H1 (cell line): ENCODE measurements at regions not wholly inside any gene's neighbourhood (a gene's known extent, or its start where the extent isn't known, plus 50 kb on each side); places are given as distances from the start of the nearest gene placed in this dataset.

Experiments
- CTCF ChIA-PET: fragments of 300-600 bp; sonication (Branson Sonifier 250); formaldehyde crosslinking; loops from one replicate; lab custom pipeline; 2021; ENCODE audit not compliant: partially characterized antibody; lab: Charles Lee
- POLR2A ChIA-PET: fragments of 300-600 bp; sonication (Branson Sonifier 250); formaldehyde crosslinking; loops from one replicate; lab custom pipeline; 2021; ENCODE audit warnings: inconsistent platforms; ENCODE audit not compliant: partially characterized antibody; lab: Charles Lee
- DNase-seq, 2 experiments: peaks; one replicate each; pipeline versions ENCODE4 v3.0.0 to v3.0.0-alpha.2; 2010 to 2022; ENCODE audit warnings: low spot score in 2 of 2, low read depth in 1 of 2, mixed read lengths in 1 of 2
- FAIRE-seq: peaks from 2 replicates; lab custom pipeline; 2011; peaks lifted over from hg19 to GRCh38; lab: Jason Lieb, UNC
- H2AFZ ChIP-seq: 2 replicates; pipeline ENCODE4 v1.8.1; 2012; ENCODE audit warnings: low read length, inconsistent platforms
- H2AK5ac ChIP-seq: 2 replicates; pipeline ENCODE4 v1.6.1; 2013; ENCODE audit warnings: low read depth, low read length
- H2BK120ac ChIP-seq: replicated peaks from 2 replicates; pipeline ENCODE3; 2013; ENCODE audit warnings: low read depth, low read length, inconsistent platforms
- H2BK12ac ChIP-seq: 2 replicates; pipeline ENCODE4 v1.6.1; 2013; ENCODE audit warnings: low read depth, low read length
- H2BK15ac ChIP-seq: 2 replicates; pipeline ENCODE4 v1.6.1; 2013; ENCODE audit warnings: low read length
- H2BK20ac ChIP-seq: 2 replicates; pipeline ENCODE4 v1.6.1; 2013; ENCODE audit warnings: low read length
- H2BK5ac ChIP-seq: 2 replicates; pipeline ENCODE4 v1.6.1; 2013; ENCODE audit warnings: low read depth, low read length
- H3K14ac ChIP-seq: 2 replicates; pipeline ENCODE4 v1.6.1; 2013; ENCODE audit warnings: inconsistent platforms; ENCODE audit not compliant: insufficient read length
- H3K18ac ChIP-seq: 2 replicates; pipeline ENCODE4 v1.6.1; 2013; ENCODE audit warnings: low read length; ENCODE audit errors: extremely low read depth
- H3K23ac ChIP-seq: 2 replicates; pipeline ENCODE4 v1.6.1; 2013; ENCODE audit warnings: inconsistent platforms; ENCODE audit not compliant: insufficient read length
- H3K23me2 ChIP-seq: 2 replicates; pipeline ENCODE4 v1.6.1; 2013; ENCODE audit warnings: low read depth, low read length
- H3K27ac ChIP-seq: 2 replicates; pipeline ENCODE4 v1.6.1; 2011; ENCODE audit warnings: low read depth, low read length, inconsistent platforms
- H3K27me3 ChIP-seq, 4 experiments: replicated peaks in 1 of 4; 1 replicate in 1 of 4; 2 replicates in 3 of 4; pipeline versions ENCODE4 v1.6.1 to v1.8.1; 2011 to 2013; ENCODE audit warnings: low read length in 3 of 4, mild to moderate bottlenecking in 3 of 4, inconsistent platforms in 2 of 4, mixed read lengths in 2 of 4, moderate library complexity in 1 of 4; ENCODE audit not compliant: control insufficient read depth in 3 of 4, insufficient read depth in 3 of 4; ENCODE audit errors: extremely low read depth in 1 of 4
- H3K36me3 ChIP-seq, 4 experiments: 2 replicates each; pipeline versions ENCODE4 v1.6.1 to v1.8.1; 2011 to 2013; ENCODE audit warnings: mild to moderate bottlenecking in 4 of 4, low read length in 3 of 4, moderate library complexity in 2 of 4, control low read depth in 1 of 4, inconsistent platforms in 1 of 4; ENCODE audit not compliant: insufficient read depth in 4 of 4, control insufficient read depth in 2 of 4
- H3K4ac ChIP-seq: replicated peaks from 2 replicates; pipeline ENCODE3; 2013; ENCODE audit warnings: low read length, low read depth, mixed read lengths, inconsistent platforms; ENCODE audit not compliant: insufficient read length
- H3K4me1 ChIP-seq, 4 experiments: replicated peaks in 1 of 4; 1 replicate in 1 of 4; 2 replicates in 3 of 4; pipeline versions ENCODE4 v1.6.1 to v1.8.1; 2011 to 2013; ENCODE audit warnings: low read length in 3 of 4, inconsistent platforms in 2 of 4, mixed read lengths in 1 of 4; ENCODE audit not compliant: insufficient read depth in 4 of 4, control insufficient read depth in 3 of 4
- H3K4me2 ChIP-seq, 2 experiments: 2 replicates each; pipeline versions ENCODE4 v1.6.1 to v1.8.1; 2011 to 2013; ENCODE audit warnings: low read depth in 2 of 2, low read length in 2 of 2, control low read depth in 1 of 2, inconsistent platforms in 1 of 2, mild to moderate bottlenecking in 1 of 2; ENCODE audit not compliant: insufficient read depth in 1 of 2
- H3K4me3 ChIP-seq, 4 experiments: fragments of 200-600, 300-600 bp in 1 of 4; sonication (generic), shearing (Covaris generic), sonication (Bioruptor Twin) in 1 of 4; 2 replicates each; pipeline versions ENCODE4 v1.5.1 to v1.8.1; 2011 to 2016; ENCODE audit warnings: low read length in 4 of 4, low read depth in 3 of 4, control low read depth in 2 of 4, inconsistent platforms in 2 of 4, mild to moderate bottlenecking in 2 of 4, mixed read lengths in 1 of 4, moderate library complexity in 1 of 4; ENCODE audit not compliant: insufficient read depth in 2 of 4; ENCODE audit errors: extremely low read depth in 1 of 4
- H3K56ac ChIP-seq: replicated peaks from 2 replicates; pipeline ENCODE3; 2013; ENCODE audit warnings: low read depth, mild to moderate bottlenecking, mixed read lengths, low read length, inconsistent platforms; ENCODE audit not compliant: insufficient read length
- H3K79me1 ChIP-seq: 2 replicates; pipeline ENCODE4 v1.6.1; 2013; ENCODE audit warnings: low read depth, low read length, control low read depth
- H3K79me2 ChIP-seq, 2 experiments: 2 replicates each; pipeline versions ENCODE4 v1.6.1 to v1.8.1; 2012 to 2013; ENCODE audit warnings: low read length in 2 of 2, mild to moderate bottlenecking in 2 of 2, inconsistent platforms in 1 of 2; ENCODE audit not compliant: insufficient read depth in 2 of 2, control insufficient read depth in 1 of 2
- H3K9ac ChIP-seq, 4 experiments: replicated peaks in 1 of 4; 1 replicate in 1 of 4; 2 replicates in 3 of 4; pipeline versions ENCODE4 v1.6.1 to v1.8.1; 2011 to 2013; ENCODE audit warnings: low read depth in 3 of 4, low read length in 3 of 4, control low read depth in 2 of 4, mild to moderate bottlenecking in 2 of 4, moderate library complexity in 2 of 4, inconsistent platforms in 1 of 4; ENCODE audit errors: extremely low read depth in 1 of 4
- H3K9me3 ChIP-seq, 2 experiments: 2 replicates each; pipeline versions ENCODE4 v1.6.1 to v1.8.1; 2012 to 2013; ENCODE audit warnings: mild to moderate bottlenecking in 2 of 2, moderate library complexity in 2 of 2, control low read depth in 1 of 2, inconsistent platforms in 1 of 2, low read depth in 1 of 2, low read length in 1 of 2, mixed read lengths in 1 of 2; ENCODE audit not compliant: insufficient read depth in 2 of 2
- H4K20me1 ChIP-seq, 2 experiments: replicated peaks in 1 of 2; 2 replicates each; pipeline versions ENCODE3 to v1.8.1; 2011 to 2013; ENCODE audit warnings: inconsistent platforms in 2 of 2, low read length in 2 of 2, mild to moderate bottlenecking in 1 of 2; ENCODE audit not compliant: insufficient read depth in 2 of 2, control insufficient read depth in 1 of 2
- H4K5ac ChIP-seq: 2 replicates; pipeline ENCODE4 v1.6.1; 2013; ENCODE audit warnings: low read length, low read depth, mixed read lengths, inconsistent platforms; ENCODE audit not compliant: insufficient read length
- H4K8ac ChIP-seq: 2 replicates; pipeline ENCODE4 v1.8.0; 2013; ENCODE audit warnings: mild to moderate bottlenecking, moderate library complexity, low read length, inconsistent platforms; ENCODE audit not compliant: insufficient read depth; ENCODE audit errors: extremely low read depth
- H4K91ac ChIP-seq: replicated peaks from 2 replicates; pipeline ENCODE3; 2013; ENCODE audit warnings: low read length, mixed read lengths, inconsistent platforms; ENCODE audit not compliant: insufficient read length
- BRCA1 ChIP-seq: IDR thresholded peaks from 2 replicates; pipeline ENCODE4 v1.6.1; 2012; ENCODE audit warnings: low read depth, low read length, improper control_type of control experiment
- CTCF ChIP-seq, 3 experiments: IDR thresholded peaks; 1 replicate in 2 of 3; 2 replicates in 1 of 3; pipeline versions ENCODE4 v1.5.1 to v1.6.1; 2011; ENCODE audit warnings: low read length in 3 of 3, mild to moderate bottlenecking in 3 of 3, inconsistent platforms in 2 of 3, low read depth in 1 of 3, moderate library complexity in 1 of 3; ENCODE audit not compliant: insufficient read depth in 1 of 3; ENCODE audit errors: control extremely low read depth in 1 of 3
- EZH2 ChIP-seq: fragments of 200-600 bp; sonication (generic); IDR thresholded peaks from 2 replicates; pipeline ENCODE4 v1.7.1; 2012; ENCODE audit warnings: low read depth, mild to moderate bottlenecking, moderate library complexity, low read length, inconsistent platforms; ENCODE audit not compliant: severe bottlenecking
- JUND ChIP-seq: IDR thresholded peaks from 2 replicates; pipeline ENCODE4 v1.6.1; 2011; ENCODE audit warnings: mild to moderate bottlenecking, improper control_type of control experiment, low read length
- KDM4A ChIP-seq: IDR thresholded peaks from one replicate; pipeline ENCODE4 v1.7.1; 2012; ENCODE audit warnings: low read depth, mild to moderate bottlenecking, moderate library complexity, low read length, inconsistent platforms; ENCODE audit not compliant: severe bottlenecking
- POLR2A ChIP-seq, 2 experiments: IDR thresholded peaks; 1 replicate in 1 of 2; 2 replicates in 1 of 2; pipeline ENCODE4 v1.6.1; 2011; ENCODE audit warnings: low read depth in 2 of 2, low read length in 2 of 2, mild to moderate bottlenecking in 2 of 2; ENCODE audit errors: control extremely low read depth in 1 of 2
- POLR2AphosphoS5 ChIP-seq: IDR thresholded peaks from 2 replicates; pipeline ENCODE4 v1.6.1; 2011; ENCODE audit warnings: low read depth, low read length
- RXRA ChIP-seq: IDR thresholded peaks from 2 replicates; pipeline ENCODE4 v1.6.1; 2011; ENCODE audit warnings: low read depth, mild to moderate bottlenecking, low read length, moderate library complexity; ENCODE audit not compliant: insufficient read depth
- SAP30 ChIP-seq: fragments of 300-600 bp; sonication (generic); IDR thresholded peaks from 2 replicates; pipeline ENCODE4 v1.7.1; 2012; ENCODE audit warnings: low read length, moderate library complexity, mild to moderate bottlenecking, inconsistent platforms; ENCODE audit not compliant: insufficient read depth, insufficient replicate concordance
- SIRT6 ChIP-seq: IDR thresholded peaks from one replicate; pipeline ENCODE4 v1.7.1; 2012; ENCODE audit warnings: low read length, inconsistent platforms
- SRF ChIP-seq: IDR thresholded peaks from 2 replicates; pipeline ENCODE4 v1.6.1; 2011; ENCODE audit warnings: mild to moderate bottlenecking, low read depth, low read length, moderate library complexity
- WGBS, 2 experiments: shearing (Covaris generic) in 1 of 2; methylation state at CpG; one replicate each; pipeline versions ENCODE4 v1.1.6 to v1.1.7; 2013 to 2015; ENCODE audit warnings: low lambda C conversion rate in 2 of 2, mixed read lengths in 2 of 2, inconsistent platforms in 1 of 2, low coverage in 1 of 2, missing lambda C conversion rate in 1 of 2; ENCODE audit not compliant: insufficient replicate concordance in 2 of 2, insufficient coverage in 1 of 2, insufficient read length in 1 of 2; ENCODE audit errors: extremely low coverage in 1 of 2, missing lambda C conversion rate in 1 of 2; 5-methylcytosine and 5-hydroxymethylcytosine counted together

- H3K4ac ChIP-seq, result no peak overlapping the region
- H2BK15ac ChIP-seq, result no peak overlapping the region
- H3K4me3 ChIP-seq, result no peak overlapping the region
- no peaks in the 10 kb centered on the region for H3K4me1 ChIP-seq
- no peak overlapping the region for H3K18ac ChIP-seq
- no peak overlapping the region for H2BK120ac ChIP-seq
- no peak for FAIRE-seq
- no peak overlapping the region for H3K4me2 ChIP-seq
- peaks cover 4% of the 10 kb centered on the region; the same call in 1 of the 2 replicates for H3K79me1 ChIP-seq
- H3K9ac ChIP-seq, result no peak overlapping the region
- H3K56ac ChIP-seq, result no peak overlapping the region
- peaks cover 3 to 82% of the 10 kb centered on the region in 2 experiments; a peak in 3 of 4 replicates for H3K79me2 ChIP-seq
- no peak overlapping the region for H2AFZ ChIP-seq
- DNase-seq, result no peak
- no peaks in the 10 kb centered on the region for H3K23me2 ChIP-seq
- H4K5ac ChIP-seq, result no peak overlapping the region
- POLR2A ChIA-PET, result no interaction called here
- TF ChIP-seq RXRA (no peak), POLR2A (IDR thresholded peaks at IDR 0.05; ENCODE audit: control extremely low read depth in 1 of 2, low read depth in 2 of 2, low read length in 2 of 2) (no peak), BRCA1 (no peak), SRF (no peak), CTCF (IDR thresholded peaks at IDR 0.05; ENCODE audit: control extremely low read depth in 1 of 3, insufficient read depth in 1 of 3, low read depth in 1 of 3, low read length in 3 of 3) (no peak), EZH2 (no peak), SIRT6 (no peak), KDM4A (no peak), JUND (no peak), POLR2AphosphoS5 (no peak), SAP30 (no peak)
- no peaks in the 10 kb centered on the region for H4K20me1 ChIP-seq
- no peak overlapping the region for H2BK12ac ChIP-seq
- H2BK5ac ChIP-seq, result no peak overlapping the region
- no peak overlapping the region for H3K14ac ChIP-seq
- H2AK5ac ChIP-seq, result no peak overlapping the region
- peaks cover 0 to 9% (median 0%) of the 10 kb centered on the region in 4 experiments; a peak in 1 of 8 replicates for H3K36me3 ChIP-seq
- H3K27ac ChIP-seq, result no peak overlapping the region
- peaks cover 0 to 15% of the 10 kb centered on the region in 2 experiments; a peak in 2 of 4 replicates for H3K9me3 ChIP-seq
- CTCF ChIA-PET, result no interaction called here
- H3K23ac ChIP-seq, result no peak overlapping the region
- no peak overlapping the region for H4K91ac ChIP-seq
- WGBS, 2 experiments, result 95% methylated on average over 12 of the region's 28 CpGs; no CpG with 5 or more reads in 1 of the 2 experiments
- H2BK20ac ChIP-seq, result no peak overlapping the region
- no peak overlapping the region for H4K8ac ChIP-seq
- no peaks in the 10 kb centered on the region for H3K27me3 ChIP-seq
Measured at GRCh38 chr14:71377099-71377498, 469.8 kb downstream of the PCNX1 start.
